ENCODE measurements at regions not wholly inside any gene's neighbourhood (a gene's known extent, or its start where the extent isn't known, plus 50 kb on each side); places are given as distances from the start of the nearest gene placed in this dataset.

- TF ChIP-seq POLR2A (IDR thresholded peaks at IDR 0.05): no peak
- no peak for TF ChIP-seq CTCF (IDR thresholded peaks at IDR 0.05)
These were observed 171.8 kb downstream of the DACT1 start for GRCh38 chr14:58809520-58809919.

Data from adrenal gland (tissue), 5 donors.